Activated CD4-positive, alpha-beta memory T cell treated with anti-CD3 and anti-CD28 coated beads for 36 hours (primary cell): ENCODE measurements at regions not wholly inside any gene's neighbourhood (a gene's known extent, or its start where the extent isn't known, plus 50 kb on each side); places are given as distances from the start of the nearest gene placed in this dataset.

Source experiments
- CTCF ChIA-PET: fragments of 350-600 bp; sonication (Branson Sonifier 250); formaldehyde crosslinking; loops from one replicate; lab custom pipeline; 2021; ENCODE audit warnings: antibody characterized with exemption, inconsistent platforms; lab: Charles Lee
- POLR2A ChIA-PET: fragments of 350-600 bp; sonication (Branson Sonifier 250); formaldehyde crosslinking; loops from one replicate; lab custom pipeline; 2021; ENCODE audit warnings: antibody characterized with exemption; lab: Charles Lee
- DNase-seq: peaks from one replicate; pipeline ENCODE4 v3.0.0-alpha.2; 2020
- H3K27ac Mint-ChIP-seq: one replicate; pipeline ENCODE4 v1.8.0; 2021; ENCODE audit warnings: mixed read lengths
- H3K27me3 Mint-ChIP-seq: one replicate; pipeline ENCODE4 v1.8.0; 2021; ENCODE audit warnings: mixed read lengths
- H3K36me3 Mint-ChIP-seq: one replicate; pipeline ENCODE4 v1.8.0; 2021; ENCODE audit warnings: mixed read lengths
- H3K4me1 Mint-ChIP-seq: one replicate; pipeline ENCODE4 v1.8.0; 2021; ENCODE audit warnings: low read depth, mixed read lengths
- H3K4me3 Mint-ChIP-seq: one replicate; pipeline ENCODE4 v1.8.0; 2021; ENCODE audit warnings: mild to moderate bottlenecking, mixed read lengths
- H3K9me3 Mint-ChIP-seq: one replicate; pipeline ENCODE4 v1.8.0; 2021; ENCODE audit warnings: mixed read lengths
- intact Hi-C: fragments of 100-400 bp; cut with micrococcal nuclease; formaldehyde crosslinking; loops from one replicate; pipeline ENCODE4 v1.15.1; 2023

DNA sequence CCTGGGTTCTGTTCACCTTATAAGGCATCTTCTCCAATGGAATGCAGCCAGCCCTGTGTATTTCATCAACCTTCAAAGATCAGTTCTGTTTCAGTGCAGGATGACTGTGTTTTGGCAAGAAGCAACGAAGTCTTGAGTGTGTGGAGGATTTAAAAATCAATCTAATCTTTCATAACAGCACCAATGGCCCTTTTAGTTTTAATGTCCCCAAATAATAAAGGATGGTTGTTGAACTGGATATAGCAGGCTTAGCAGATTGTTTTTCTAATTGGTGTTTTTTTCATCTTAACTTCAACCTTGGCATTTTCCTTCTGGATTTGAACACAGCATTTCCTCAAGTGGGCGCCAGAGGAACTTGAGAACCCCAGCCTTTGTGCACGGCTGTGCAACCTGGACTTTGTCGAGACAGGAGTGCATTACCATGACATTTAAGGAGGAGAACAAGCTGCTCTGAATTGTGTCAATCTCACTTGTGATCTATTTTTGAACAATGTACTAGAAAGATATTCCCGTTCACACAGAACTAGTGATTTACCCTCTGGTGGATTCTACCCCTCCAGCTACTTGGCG is 313.3 kb upstream of the AKR1E2 start:
- intact Hi-C loops: loop anchor here (10.0 kb wide), 1 partner anchor 142 kb away; no protein-coding TSS in a partner anchor
- ChIA-PET POLR2A (no interaction called here), CTCF (interaction anchor here (0.9 kb wide), 2 partner anchors 47 to 140 kb away, joined by 3 read pairs; no protein-coding TSS in a partner anchor)
- Mint-ChIP-seq H3K27me3 (peaks cover 5% of the 10 kb centered on the region), H3K36me3 (no peaks in the 10 kb centered on the region), H3K27ac (no peak overlapping the region), H3K9me3 (no peaks in the 10 kb centered on the region), H3K4me1 (peaks cover 11% of the 10 kb centered on the region), H3K4me3 (no peak overlapping the region)
- peak; percentile 36 for DNase-seq

GRCh38 chr10:4512196-4512595 is 313.8 kb upstream of the AKR1E2 start:
- CTCF ChIA-PET: interaction anchor here (1.0 kb wide), 1 partner anchor 145 kb away, joined by 3 read pairs; no protein-coding TSS in a partner anchor
- H3K36me3 Mint-ChIP-seq: no peaks in the 10 kb centered on the region
- no peak for DNase-seq

GRCh38 chr10:4511509-4511908 is 314.5 kb upstream of the AKR1E2 start:
- POLR2A ChIA-PET: no interaction called here

More at GRCh38 chr10:4512196-4512595, 313.8 kb upstream of the AKR1E2 start:
- POLR2A ChIA-PET: no interaction called here
- intact Hi-C loops: loop anchor here (10.0 kb wide), 1 partner anchor 143 kb away; no protein-coding TSS in a partner anchor
- peaks cover 11% of the 10 kb centered on the region for H3K4me1 Mint-ChIP-seq
- no peak overlapping the region for H3K4me3 Mint-ChIP-seq
- H3K27me3 Mint-ChIP-seq: peaks cover 4% of the 10 kb centered on the region
- H3K9me3 Mint-ChIP-seq: no peaks in the 10 kb centered on the region
- no peak overlapping the region for H3K27ac Mint-ChIP-seq

DNA sequence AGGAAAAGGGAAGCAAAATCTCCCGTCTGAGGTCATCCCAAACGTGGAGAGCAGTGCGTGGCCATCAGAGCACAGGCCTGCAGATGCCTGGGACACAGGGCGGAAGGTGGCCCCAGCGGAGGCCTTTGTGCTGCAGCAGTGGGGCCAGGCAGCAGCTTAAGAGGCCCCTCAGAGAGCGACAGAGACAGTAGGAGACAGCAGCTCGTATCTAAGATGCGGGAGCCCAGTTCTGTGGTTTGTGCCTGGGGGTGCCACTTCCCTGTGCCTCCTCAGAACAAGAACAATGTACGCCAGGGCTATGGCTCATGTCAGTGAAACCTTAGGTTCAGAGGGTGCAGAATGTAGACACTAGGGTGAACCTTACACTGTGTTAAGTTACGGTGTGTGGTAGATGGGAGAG is 316.6 kb upstream of the AKR1E2 start:
- H3K4me3 Mint-ChIP-seq: no peak overlapping the region
- H3K36me3 Mint-ChIP-seq: no peaks in the 10 kb centered on the region
- H3K9me3 Mint-ChIP-seq: no peaks in the 10 kb centered on the region
- no peak overlapping the region for H3K27ac Mint-ChIP-seq
- ChIA-PET POLR2A (no interaction called here), CTCF (no interaction called here)
- no peak for DNase-seq
- intact Hi-C loops: no loop called here
- H3K27me3 Mint-ChIP-seq: no peaks in the 10 kb centered on the region
- peaks cover 7% of the 10 kb centered on the region for H3K4me1 Mint-ChIP-seq

More at GRCh38 chr10:4511509-4511908, 314.5 kb upstream of the AKR1E2 start:
- Mint-ChIP-seq H3K36me3 (no peaks in the 10 kb centered on the region), H3K4me3 (no peak overlapping the region), H3K4me1 (peaks cover 11% of the 10 kb centered on the region), H3K9me3 (no peaks in the 10 kb centered on the region), H3K27ac (no peak overlapping the region), H3K27me3 (peaks cover 3% of the 10 kb centered on the region)
- CTCF ChIA-PET: interaction anchor here (1.0 kb wide), 1 partner anchor 145 kb away, joined by 3 read pairs; no protein-coding TSS in a partner anchor
- DNase-seq: no peak
- intact Hi-C loops: loop anchor here (10.0 kb wide), 1 partner anchor 143 kb away; no protein-coding TSS in a partner anchor

DNA sequence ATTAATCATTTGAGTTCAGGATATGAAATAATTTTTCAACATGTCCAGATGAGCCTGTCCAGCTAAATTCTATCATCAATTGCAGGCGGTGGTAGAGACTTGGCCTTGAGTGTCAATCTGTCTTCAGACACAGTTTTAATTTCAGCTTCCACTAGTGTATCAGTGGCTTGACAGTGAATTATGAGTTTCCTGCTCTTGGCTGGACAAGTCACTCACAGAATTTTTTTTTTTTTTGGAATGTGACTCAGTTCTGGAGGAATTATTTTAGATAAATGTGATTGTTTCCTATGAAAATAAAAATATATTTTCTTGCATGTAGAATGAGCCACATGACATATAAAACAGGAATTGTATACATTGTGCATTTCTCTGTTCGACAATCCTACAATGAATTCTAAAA is 319.9 kb upstream of the AKR1E2 start:
- intact Hi-C loops: no loop called here
- H3K36me3 Mint-ChIP-seq: no peaks in the 10 kb centered on the region
- H3K27ac Mint-ChIP-seq: no peak overlapping the region
- H3K4me1 Mint-ChIP-seq: no peaks in the 10 kb centered on the region
- H3K4me3 Mint-ChIP-seq: no peak overlapping the region
- POLR2A ChIA-PET: no interaction called here
- H3K9me3 Mint-ChIP-seq: no peaks in the 10 kb centered on the region
- CTCF ChIA-PET: no interaction called here
- no peaks in the 10 kb centered on the region for H3K27me3 Mint-ChIP-seq
- DNase-seq: no peak

DNA sequence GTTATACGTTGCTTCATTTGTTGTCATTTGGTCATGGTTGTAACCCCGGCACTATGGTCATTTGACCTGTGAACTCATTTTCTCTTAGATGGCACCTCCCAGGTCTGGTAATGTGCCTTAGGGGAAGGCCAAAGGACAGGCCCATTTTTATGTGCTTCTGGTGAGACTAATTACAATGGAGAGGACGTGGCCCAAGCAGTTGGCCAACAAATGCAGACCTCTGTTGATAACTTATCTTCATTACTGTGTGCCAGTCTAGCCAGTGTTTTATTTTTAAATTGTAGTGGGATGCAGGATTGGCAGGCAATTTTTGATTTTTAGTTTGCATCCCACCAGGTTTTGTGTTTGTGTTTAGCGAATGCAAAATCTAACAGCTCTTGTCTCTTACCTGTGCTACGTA is 321.5 kb upstream of the AKR1E2 start:
- Mint-ChIP-seq H3K4me1 (no peaks in the 10 kb centered on the region), H3K9me3 (no peaks in the 10 kb centered on the region), H3K27ac (no peak overlapping the region), H3K4me3 (no peak overlapping the region), H3K27me3 (no peaks in the 10 kb centered on the region), H3K36me3 (no peaks in the 10 kb centered on the region)
- intact Hi-C loops: no loop called here
- POLR2A ChIA-PET: no interaction called here
- no peak for DNase-seq
- CTCF ChIA-PET: no interaction called here

DNA sequence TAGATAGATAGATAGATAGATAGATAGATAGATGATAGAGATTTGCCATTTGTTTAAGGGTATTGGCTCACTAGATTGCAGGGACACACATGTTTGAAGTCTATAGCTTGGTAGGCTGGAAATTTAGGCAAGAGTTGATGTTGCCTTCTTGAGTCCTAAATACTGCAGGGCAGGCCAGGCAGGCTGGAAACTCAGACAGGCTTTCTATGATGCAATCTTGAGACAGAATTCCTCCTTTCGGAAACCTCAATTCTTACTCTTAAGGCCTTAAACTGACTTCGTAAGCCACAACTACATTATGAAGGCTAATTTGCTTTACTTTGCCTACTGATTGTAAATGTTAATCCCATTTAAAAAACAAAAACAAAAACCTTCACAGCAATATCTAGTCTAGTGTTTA is 322.9 kb upstream of the AKR1E2 start:
- DNase-seq: no peak
- H3K4me1 Mint-ChIP-seq: no peaks in the 10 kb centered on the region
- H3K27ac Mint-ChIP-seq: no peak overlapping the region
- H3K9me3 Mint-ChIP-seq: no peaks in the 10 kb centered on the region
- H3K36me3 Mint-ChIP-seq: no peaks in the 10 kb centered on the region
- intact Hi-C loops: no loop called here
- CTCF ChIA-PET: interaction anchor here (1.1 kb wide), 1 partner anchor 12 kb away, joined by 4 read pairs; no protein-coding TSS in a partner anchor
- no peak overlapping the region for H3K4me3 Mint-ChIP-seq
- H3K27me3 Mint-ChIP-seq: no peaks in the 10 kb centered on the region
- POLR2A ChIA-PET: no interaction called here

- Mint-ChIP-seq H3K9me3 (no peaks in the 10 kb centered on the region), H3K4me3 (no peak overlapping the region), H3K27ac (no peak overlapping the region), H3K27me3 (no peaks in the 10 kb centered on the region), H3K4me1 (no peaks in the 10 kb centered on the region), H3K36me3 (no peaks in the 10 kb centered on the region)
- intact Hi-C loops: no loop called here
- ChIA-PET CTCF (no interaction called here), POLR2A (no interaction called here)
- DNase-seq: no peak
Observed at GRCh38 chr10:4501306-4501705, 324.7 kb upstream of the AKR1E2 start.

- H3K9me3 Mint-ChIP-seq: no peaks in the 10 kb centered on the region
- H3K27me3 Mint-ChIP-seq: no peaks in the 10 kb centered on the region
- H3K4me1 Mint-ChIP-seq: no peaks in the 10 kb centered on the region
- ChIA-PET POLR2A (no interaction called here), CTCF (no interaction called here)
- H3K4me3 Mint-ChIP-seq: no peak overlapping the region
- intact Hi-C loops: no loop called here
- no peak overlapping the region for H3K27ac Mint-ChIP-seq
- DNase-seq: no peak
- H3K36me3 Mint-ChIP-seq: no peaks in the 10 kb centered on the region
Observed at GRCh38 chr10:4498711-4499251, 327.2 kb upstream of the AKR1E2 start.

DNA sequence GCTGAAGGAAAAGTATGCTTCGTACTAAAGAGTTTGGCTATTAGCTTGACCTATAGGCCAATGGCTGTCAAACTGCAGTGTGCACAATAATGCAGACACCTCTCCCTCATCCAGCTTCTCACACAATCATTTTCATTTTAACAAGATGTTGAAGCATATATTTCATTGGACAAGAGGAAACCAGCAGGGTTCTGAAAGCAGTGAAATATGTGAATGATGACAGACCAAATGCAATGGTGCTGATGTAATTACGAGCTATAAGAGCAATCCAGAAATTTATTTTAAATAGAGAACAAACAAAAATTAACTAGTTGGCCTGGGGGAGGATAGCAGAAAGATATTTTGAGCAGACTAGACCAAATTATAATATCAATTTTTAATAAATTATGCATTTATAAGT is 331.5 kb upstream of the AKR1E2 start:
- DNase-seq: no peak
- Mint-ChIP-seq H3K27ac (no peak overlapping the region), H3K36me3 (peaks cover 2% of the 10 kb centered on the region), H3K9me3 (peaks cover 2% of the 10 kb centered on the region), H3K4me3 (no peak overlapping the region), H3K27me3 (peaks cover 4% of the 10 kb centered on the region), H3K4me1 (no peaks in the 10 kb centered on the region)
- intact Hi-C loops: no loop called here
- ChIA-PET CTCF (no interaction called here), POLR2A (no interaction called here)

GRCh38 chr10:4492202-4492601 is 333.8 kb upstream of the AKR1E2 start:
- Mint-ChIP-seq H3K27ac (no peak overlapping the region), H3K36me3 (peaks cover 2% of the 10 kb centered on the region), H3K4me3 (no peak overlapping the region), H3K27me3 (peaks cover 5% of the 10 kb centered on the region), H3K4me1 (no peaks in the 10 kb centered on the region), H3K9me3 (peaks cover 2% of the 10 kb centered on the region)
- intact Hi-C loops: no loop called here
- DNase-seq: no peak
- POLR2A ChIA-PET: no interaction called here
- CTCF ChIA-PET: no interaction called here

GRCh38 chr10:4488904-4489303 is 337.1 kb upstream of the AKR1E2 start:
- DNase-seq: no peak
- H3K4me1 Mint-ChIP-seq: no peaks in the 10 kb centered on the region
- intact Hi-C loops: no loop called here
- POLR2A ChIA-PET: no interaction called here
- no peak overlapping the region for H3K27ac Mint-ChIP-seq
- H3K4me3 Mint-ChIP-seq: no peak overlapping the region
- peaks cover 2% of the 10 kb centered on the region for H3K9me3 Mint-ChIP-seq
- H3K27me3 Mint-ChIP-seq: peaks cover 5% of the 10 kb centered on the region
- H3K36me3 Mint-ChIP-seq: peaks cover 2% of the 10 kb centered on the region
- CTCF ChIA-PET: no interaction called here

DNA sequence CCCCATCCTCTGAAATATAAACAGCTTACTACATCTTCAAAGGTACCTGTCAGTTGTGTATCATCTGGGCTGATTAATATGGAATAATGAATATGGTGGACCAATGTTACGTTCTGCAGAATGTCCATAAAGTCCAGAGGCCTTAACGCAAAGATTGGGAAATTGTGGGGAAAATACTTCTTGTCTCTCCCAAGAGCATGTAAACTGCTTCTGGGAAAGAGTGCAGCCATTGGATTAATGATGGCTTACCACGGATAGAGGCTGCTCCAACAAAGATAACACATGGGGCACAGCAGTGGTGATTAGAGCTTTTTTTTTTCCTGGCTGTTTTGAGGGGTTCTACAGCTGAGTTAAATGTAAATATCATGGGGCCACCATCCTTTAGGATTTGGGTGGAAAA is 340.4 kb upstream of the AKR1E2 start:
- Mint-ChIP-seq H3K36me3 (no peaks in the 10 kb centered on the region), H3K9me3 (no peaks in the 10 kb centered on the region), H3K4me3 (no peak overlapping the region), H3K27me3 (peaks cover 5% of the 10 kb centered on the region), H3K4me1 (peaks cover 4% of the 10 kb centered on the region), H3K27ac (no peak overlapping the region)
- intact Hi-C loops: no loop called here
- DNase-seq: no peak
- POLR2A ChIA-PET: no interaction called here
- CTCF ChIA-PET: no interaction called here
